Activated naive CD4-positive, alpha-beta T cell treated with anti-CD3 and anti-CD28 coated beads, Interleukin-2, amount 50 U/mL, for 72 hours (primary cell): ENCODE measurements at regions not wholly inside any gene's neighbourhood (a gene's known extent, or its start where the extent isn't known, plus 50 kb on each side); places are given as distances from the start of the nearest gene placed in this dataset.
"Not testable (repeated sequence)": the region's sequence is repeated elsewhere in the genome, so short reads cannot be mapped to it uniquely, and the experiment has no call there.

Experiments
- ATAC-seq, 2 donors: fragments of 150-1000 bp; cut with Tn5 transposase; 2 replicates each; pipeline ENCODE4 v1.10.0; 2021; ENCODE audit warnings: mild to moderate bottlenecking in 2 of 2, moderate library complexity in 2 of 2
- DNase-seq, 2 donors: peaks; one replicate each; pipeline ENCODE4 v3.0.0; 2021 to 2022; ENCODE audit warnings: low spot score in 2 of 2
- H3K27ac Mint-ChIP-seq, 2 donors: one replicate each; pipeline ENCODE4 v1.8.0; 2022; ENCODE audit warnings: mild to moderate bottlenecking in 2 of 2, mixed read lengths in 2 of 2
- H3K36me3 Mint-ChIP-seq, 2 donors: one replicate each; pipeline ENCODE4 v1.8.0; 2022; ENCODE audit warnings: mixed read lengths in 2 of 2
- H3K9me3 Mint-ChIP-seq, 2 donors: one replicate each; pipeline ENCODE4 v1.8.0; 2022; ENCODE audit warnings: mixed read lengths in 2 of 2

DNA sequence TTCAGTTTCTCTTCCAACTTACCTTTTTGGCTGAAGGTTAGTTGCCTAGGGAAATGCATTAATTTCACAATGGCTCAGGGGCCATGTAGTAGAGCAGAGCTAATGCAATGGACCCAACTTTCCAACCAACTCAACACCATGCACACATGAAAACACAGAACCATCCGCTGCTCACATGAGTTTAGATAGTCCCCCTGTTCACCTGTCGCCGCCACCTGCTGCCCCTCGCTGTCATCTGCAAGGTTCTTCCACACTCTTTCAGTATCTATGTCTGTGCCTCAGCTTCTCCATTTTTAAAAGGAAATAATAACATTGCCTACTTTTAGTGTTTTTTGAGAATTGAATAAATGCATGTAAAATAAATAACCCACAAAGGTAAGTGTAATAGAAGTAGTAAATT lies 585.6 kb downstream of the ETNK1 start:
- H3K9me3 Mint-ChIP-seq: peaks cover 8% of the 10 kb centered on the region in 2 donors
- DNase-seq: no peak

DNA sequence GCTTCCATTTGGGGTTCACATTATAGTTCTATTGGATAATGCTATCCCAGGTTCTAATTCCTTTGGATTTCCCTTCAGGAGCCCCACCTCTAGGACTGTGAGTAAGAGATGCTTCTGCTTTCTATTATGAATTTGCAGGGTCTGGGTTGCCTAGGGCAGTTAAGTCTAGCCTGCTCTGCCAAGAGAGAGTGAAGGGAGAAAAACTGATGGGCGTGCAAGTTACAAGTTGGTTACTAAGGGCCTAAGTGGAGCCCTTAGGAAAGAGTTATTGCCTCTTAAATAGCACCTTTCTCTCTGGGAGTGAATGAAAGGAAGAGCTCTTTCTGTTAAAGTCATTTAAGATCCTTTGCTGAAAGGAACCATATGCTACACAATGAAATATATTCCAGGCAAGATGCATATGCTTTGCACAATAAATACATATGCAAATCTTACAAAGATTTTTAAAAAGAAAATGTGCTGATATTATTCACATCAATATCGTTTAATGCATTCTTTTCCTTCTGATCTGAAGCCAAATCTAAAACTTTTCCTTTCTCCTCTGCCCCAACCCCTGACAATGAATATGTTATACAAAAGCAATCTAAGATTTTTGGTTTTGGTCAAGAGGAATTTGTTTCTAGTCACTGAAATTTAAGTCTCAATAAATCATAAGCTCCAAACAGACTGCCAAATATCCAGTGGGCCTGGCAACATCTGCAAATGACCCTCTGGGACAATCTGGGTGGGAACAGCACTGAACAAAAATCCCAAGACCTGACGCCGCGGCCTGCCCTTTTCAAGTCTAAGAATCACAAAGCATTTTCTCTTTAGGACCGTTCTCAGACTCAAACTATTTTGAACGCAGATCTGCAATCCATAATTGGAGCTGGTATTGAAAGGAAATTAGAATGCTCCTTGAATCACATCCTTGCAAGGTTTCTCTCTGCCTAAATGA lies 586.7 kb downstream of the ETNK1 start:
- Mint-ChIP-seq H3K27ac (no peak overlapping the region), H3K9me3 (peaks cover 8 to 10% of the 10 kb centered on the region in 2 donors), H3K36me3 (peaks cover 0 to 10% of the 10 kb centered on the region in 2 donors)
- no peak for DNase-seq
- no peak for ATAC-seq

More for the DNA sequence above, 585.6 kb downstream of the ETNK1 start:
- no peak overlapping the region for H3K27ac Mint-ChIP-seq
- no peak for ATAC-seq
- H3K36me3 Mint-ChIP-seq: peaks cover 0 to 9% of the 10 kb centered on the region in 2 donors

DNA sequence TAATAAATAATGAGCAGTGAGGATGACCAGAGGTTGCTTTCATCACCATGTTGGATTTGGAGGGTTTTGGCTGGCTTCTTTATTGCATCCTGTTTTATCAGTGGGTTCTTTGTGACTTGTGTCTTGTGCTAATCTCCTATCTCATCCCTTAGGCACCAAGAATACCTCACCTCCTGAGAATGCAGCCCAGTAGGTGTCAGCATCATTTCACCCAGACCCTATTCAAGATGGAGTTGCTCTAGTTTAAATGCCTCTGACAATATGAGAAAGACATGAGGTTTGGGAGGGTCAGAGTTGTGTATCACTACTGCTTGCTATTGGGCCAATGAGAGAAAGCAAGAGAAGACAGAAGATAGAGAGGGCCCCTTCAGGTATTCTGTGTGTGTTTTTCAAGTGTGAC lies 592.2 kb downstream of the ETNK1 start:
- DNase-seq (no peak), ATAC-seq (no peak)
- H3K36me3 Mint-ChIP-seq: peaks cover 0 to 10% of the 10 kb centered on the region in 2 donors
- H3K27ac Mint-ChIP-seq: no peak overlapping the region
- H3K9me3 Mint-ChIP-seq: peaks cover 12 to 19% of the 10 kb centered on the region in 2 donors

DNA sequence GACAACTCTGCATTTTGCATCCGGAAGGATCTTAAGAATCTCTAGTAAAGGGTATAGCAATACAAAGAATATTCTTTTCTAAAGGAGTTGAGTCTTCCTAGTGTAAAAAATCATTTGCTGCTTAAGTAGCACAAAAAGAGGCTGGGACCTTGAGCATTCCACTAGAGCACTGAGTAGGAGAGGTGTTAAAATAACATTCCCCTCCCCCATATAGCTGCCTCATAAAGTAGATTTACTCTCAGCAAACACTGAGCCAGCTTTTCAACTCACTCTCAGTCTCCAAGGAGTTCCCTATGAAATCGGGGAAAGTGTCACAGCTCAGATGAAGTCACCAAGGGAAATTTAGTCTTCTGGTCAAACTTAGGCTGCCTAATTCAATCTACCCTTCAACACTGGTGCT lies 592.7 kb downstream of the ETNK1 start:
- ATAC-seq (no peak), DNase-seq (no peak)
- Mint-ChIP-seq H3K27ac (no peak overlapping the region), H3K36me3 (peaks cover 0 to 10% of the 10 kb centered on the region in 2 donors), H3K9me3 (peaks cover 12 to 19% of the 10 kb centered on the region in 2 donors)

DNA sequence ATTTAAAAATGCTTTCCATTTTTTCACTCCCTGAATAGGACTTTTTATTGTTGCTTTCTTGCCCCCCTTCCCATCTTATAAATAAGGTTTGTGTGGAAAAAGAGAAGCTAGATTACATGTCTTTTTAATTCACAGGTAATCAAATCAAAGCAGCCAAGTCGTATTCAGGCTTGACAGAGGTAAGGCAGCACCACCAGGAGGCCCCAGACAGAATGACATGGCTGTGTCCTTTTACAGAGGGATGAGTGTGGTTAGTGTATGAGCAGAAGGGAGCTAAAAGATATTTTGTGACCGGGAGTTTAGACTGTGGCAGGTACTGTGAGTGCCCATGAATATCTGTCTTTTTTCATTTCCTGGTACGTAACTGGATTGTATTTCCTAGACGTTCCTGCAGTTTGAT lies 596.1 kb downstream of the ETNK1 start:
- Mint-ChIP-seq H3K9me3 (peaks cover 3 to 10% of the 10 kb centered on the region in 2 donors), H3K36me3 (no peaks in the 10 kb centered on the region), H3K27ac (no peak overlapping the region)
- no peak for DNase-seq
- no peak for ATAC-seq

DNA sequence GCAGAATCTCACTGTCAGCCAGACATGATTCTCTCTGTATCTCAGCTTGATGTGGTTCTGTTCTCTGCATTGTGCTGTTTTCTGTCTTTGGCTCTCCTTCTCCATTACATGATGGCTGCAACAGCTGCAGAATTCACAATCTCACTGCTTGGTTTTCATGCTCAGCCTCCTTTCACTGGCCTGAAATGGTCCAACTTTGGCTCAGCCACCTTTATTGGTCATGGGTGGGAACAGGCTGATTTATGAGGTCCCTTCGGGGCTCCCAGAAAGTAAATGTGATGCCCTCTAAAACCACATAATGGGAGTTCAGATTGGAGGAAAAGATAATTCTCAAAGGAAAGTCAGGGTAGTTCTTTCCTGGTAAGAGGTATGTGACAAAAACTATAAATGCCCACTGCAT lies 597.0 kb downstream of the ETNK1 start:
- Mint-ChIP-seq H3K36me3 (no peaks in the 10 kb centered on the region), H3K27ac (no peak overlapping the region), H3K9me3 (peaks cover 3 to 10% of the 10 kb centered on the region in 2 donors)
- ATAC-seq (no peak), DNase-seq (no peak)

DNA sequence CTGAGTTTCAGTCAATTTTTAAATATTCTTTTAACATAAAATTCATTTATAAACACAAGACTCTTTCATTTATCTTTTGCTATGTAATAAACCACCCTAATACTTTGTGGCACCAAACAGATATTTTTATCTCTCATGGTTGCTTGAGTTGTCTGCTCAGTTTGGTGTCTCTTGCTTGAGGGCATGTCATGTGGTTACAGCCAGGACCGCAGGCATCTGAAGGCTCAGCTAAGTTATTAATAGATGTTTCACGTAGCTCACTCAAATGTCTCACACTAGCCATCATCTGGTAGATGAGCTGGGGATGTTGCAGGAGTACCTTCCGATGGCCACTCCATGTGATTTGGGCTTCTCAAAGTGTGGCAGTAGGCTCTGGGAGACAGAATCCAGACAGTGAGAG lies 597.8 kb downstream of the ETNK1 start:
- H3K27ac Mint-ChIP-seq: no peak overlapping the region
- no peak for ATAC-seq
- no peaks in the 10 kb centered on the region for H3K36me3 Mint-ChIP-seq
- H3K9me3 Mint-ChIP-seq: peaks cover 0 to 5% of the 10 kb centered on the region in 2 donors
- no peak for DNase-seq

DNA sequence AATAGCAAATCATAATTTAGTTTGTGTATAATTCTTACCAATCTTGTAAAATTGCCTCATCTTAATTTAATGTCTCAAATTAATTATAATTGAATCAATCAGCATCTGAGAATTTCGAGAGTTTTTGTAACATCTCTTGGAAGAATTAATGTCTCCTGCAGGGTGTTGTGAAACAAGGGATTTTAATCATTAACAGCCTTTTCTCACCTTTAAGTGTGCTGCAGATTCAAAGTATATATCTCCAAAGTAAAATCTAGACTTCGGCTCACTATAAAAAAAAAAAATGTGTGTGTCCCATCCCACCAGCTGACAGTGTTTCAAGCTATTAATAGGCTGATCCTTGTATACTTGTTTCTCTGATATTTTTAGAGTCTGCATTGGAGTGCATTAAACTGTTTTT lies 603.1 kb downstream of the ETNK1 start:
- H3K27ac Mint-ChIP-seq: no peak overlapping the region
- no peaks in the 10 kb centered on the region for H3K9me3 Mint-ChIP-seq
- no peak for DNase-seq
- no peaks in the 10 kb centered on the region for H3K36me3 Mint-ChIP-seq
- ATAC-seq: no peak

DNA sequence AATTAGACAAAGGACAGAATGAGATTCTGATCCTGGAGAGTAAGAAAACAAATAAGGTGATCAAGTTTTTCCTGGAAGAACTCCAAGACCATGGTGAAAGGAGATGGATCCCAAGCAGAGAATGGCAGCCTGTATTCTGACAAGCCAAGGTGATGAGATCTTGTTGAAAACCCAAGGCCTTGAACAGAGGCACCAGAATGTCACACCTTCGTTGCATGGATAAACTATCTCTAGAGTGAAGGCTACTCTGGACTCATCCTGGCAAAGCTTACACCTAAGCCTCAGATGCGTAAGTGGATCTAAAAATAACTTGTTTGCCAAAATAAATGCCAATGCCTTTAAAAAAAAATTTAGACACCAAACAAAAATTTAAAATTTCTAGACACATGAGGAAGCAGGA lies 605.9 kb downstream of the ETNK1 start:
- no peak for ATAC-seq
- no peak for DNase-seq
- no peak overlapping the region for H3K27ac Mint-ChIP-seq
- no peaks in the 10 kb centered on the region for H3K9me3 Mint-ChIP-seq
- no peaks in the 10 kb centered on the region for H3K36me3 Mint-ChIP-seq

DNA sequence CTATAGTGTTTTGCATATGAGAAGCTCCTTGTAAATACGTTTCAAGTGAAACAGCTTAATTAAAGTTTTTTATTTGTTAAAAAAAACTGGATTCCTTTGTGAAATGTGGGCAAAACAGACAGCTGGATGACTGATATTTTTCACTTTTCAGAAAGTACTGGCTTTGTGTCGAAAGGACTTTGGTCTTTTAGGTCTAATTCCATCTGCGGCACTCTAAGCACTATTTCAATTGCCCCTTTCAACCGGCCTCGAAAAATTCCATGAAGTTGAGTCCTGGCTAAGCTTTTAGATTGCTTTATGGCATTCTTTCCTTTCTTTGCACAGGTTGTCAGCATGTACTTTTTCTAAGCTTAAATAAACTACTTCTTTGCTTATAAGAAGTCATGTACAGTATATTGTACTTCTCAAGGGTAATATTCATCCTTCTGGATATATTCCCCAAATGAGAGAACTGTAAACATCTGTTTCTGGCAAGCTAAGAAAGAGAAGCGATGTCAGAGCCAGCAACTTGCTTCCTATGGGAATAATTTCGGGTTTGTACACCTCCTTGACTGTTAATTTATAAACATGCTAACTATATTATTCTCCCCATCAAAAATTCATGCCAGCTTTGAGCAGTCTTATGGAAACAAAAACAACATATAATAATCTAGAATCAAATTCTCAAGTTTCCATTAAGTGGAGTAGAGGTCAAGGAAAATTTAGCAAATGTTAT lies 611.3 kb downstream of the ETNK1 start:
- Mint-ChIP-seq H3K27ac (no peak overlapping the region), H3K9me3 (no peaks in the 10 kb centered on the region), H3K36me3 (no peaks in the 10 kb centered on the region)
- ATAC-seq: no peak
- DNase-seq: no peak

DNA sequence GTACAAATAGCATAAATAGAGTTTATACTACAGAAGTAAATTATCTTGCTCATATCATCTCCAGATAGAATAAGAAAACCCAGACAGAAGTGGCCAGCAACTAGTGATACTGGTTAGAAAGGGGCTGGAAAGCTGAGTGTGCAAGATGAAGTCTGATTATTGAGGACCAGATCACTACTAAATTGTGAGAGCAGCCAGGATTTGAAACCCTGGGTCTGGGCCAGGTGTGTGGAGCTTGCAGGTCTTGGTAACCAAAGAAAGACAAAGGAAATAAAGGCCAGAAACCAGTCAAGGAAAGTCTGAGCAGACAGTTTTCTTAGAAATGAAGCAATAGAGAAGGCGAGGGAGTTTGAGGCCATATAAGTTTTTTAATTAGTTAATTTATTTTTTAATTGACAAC lies 611.8 kb downstream of the ETNK1 start:
- Mint-ChIP-seq H3K36me3 (no peaks in the 10 kb centered on the region), H3K27ac (no peak overlapping the region), H3K9me3 (no peaks in the 10 kb centered on the region)
- no peak for ATAC-seq
- no peak for DNase-seq

DNA sequence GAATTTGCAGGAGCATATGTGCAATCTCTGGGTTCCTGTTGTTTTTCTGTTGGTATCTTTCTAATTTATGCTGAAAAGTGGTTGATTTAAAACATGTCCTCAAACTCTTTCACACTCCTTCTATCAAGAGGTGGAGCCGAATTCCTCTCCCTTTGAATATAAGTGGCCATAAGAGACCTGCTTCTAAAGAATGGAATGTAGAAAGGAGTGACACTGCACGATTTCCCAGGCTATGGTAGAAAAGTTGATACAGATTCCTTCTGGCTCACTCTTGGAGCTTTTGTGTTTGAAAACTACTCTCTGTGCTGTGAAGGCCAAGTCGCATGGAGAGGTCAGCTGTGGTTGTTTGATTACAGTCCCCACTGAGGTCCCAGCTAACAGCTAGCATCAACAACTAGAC lies 613.2 kb downstream of the ETNK1 start:
- ATAC-seq (no peak), DNase-seq (no peak)
- no peaks in the 10 kb centered on the region for H3K36me3 Mint-ChIP-seq
- H3K9me3 Mint-ChIP-seq: no peaks in the 10 kb centered on the region
- no peak overlapping the region for H3K27ac Mint-ChIP-seq

DNA sequence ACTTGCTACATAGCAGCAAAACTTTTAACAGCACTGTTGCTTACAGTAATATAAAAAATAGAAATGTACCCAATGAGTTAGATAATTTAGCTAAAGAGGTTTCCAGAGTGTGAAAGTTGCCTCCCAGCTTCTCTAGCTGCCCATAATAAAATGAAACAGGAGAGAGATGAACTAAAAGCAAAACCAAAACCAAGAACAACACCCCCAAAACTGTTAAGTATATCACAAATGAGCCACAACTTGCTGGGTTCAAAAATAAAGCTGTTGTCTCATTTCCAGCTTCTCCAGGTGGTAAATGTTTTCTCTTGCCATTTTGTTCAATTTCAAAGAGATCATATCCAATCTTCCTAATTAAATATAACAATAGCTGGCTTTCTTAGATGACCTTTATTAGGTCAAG lies 614.0 kb downstream of the ETNK1 start:
- DNase-seq: no peak
- no peaks in the 10 kb centered on the region for H3K9me3 Mint-ChIP-seq
- no peak for ATAC-seq
- no peaks in the 10 kb centered on the region for H3K36me3 Mint-ChIP-seq
- no peak overlapping the region for H3K27ac Mint-ChIP-seq

DNA sequence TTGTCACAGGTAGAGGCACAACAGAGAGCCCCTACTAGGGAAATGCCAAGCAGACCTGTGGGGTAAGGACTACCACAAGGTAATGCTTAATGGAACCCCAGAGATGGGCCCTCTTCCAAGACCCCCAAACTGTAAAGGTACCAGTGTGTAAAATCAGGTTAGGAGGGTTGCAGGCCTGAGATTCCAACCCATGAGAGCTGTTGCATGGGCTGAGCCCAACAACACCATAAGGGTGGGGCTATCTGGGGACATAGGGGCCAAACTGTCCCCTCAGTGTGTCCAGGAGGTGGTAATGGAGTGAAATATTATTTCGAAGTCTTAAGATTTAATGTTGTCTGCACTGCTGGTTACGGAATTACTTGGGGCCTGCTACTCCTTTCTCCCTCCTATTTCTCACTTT lies 620.2 kb downstream of the ETNK1 start:
- ATAC-seq (no peak), DNase-seq (no peak)
- Mint-ChIP-seq H3K27ac (no peak overlapping the region), H3K9me3 (no peaks in the 10 kb centered on the region), H3K36me3 (no peaks in the 10 kb centered on the region)

DNA sequence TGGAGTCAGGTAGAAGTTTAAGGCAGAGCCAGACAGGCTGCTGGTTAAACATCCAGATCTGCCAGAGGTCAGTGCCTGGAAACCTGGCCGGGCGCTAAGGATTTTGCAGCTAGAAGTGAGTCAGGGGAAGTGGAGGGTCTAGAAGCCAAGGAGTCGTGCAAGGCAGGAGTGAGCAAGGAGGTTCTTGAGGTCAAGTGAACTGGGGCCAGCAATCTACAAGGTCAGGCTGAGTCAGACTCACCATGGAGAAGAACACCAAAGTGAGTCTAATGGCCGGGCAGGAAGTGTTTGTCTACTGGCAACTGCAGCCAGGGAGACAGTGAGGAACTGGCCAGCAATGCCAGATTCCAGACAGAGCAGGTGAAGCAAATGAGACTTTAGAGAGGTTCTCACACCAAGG lies 628.2 kb downstream of the ETNK1 start:
- no peak for DNase-seq
- Mint-ChIP-seq H3K27ac (peak overlapping the region in 1 of 2 donors; percentile 66), H3K36me3 (no peaks in the 10 kb centered on the region), H3K9me3 (peaks cover 5 to 9% of the 10 kb centered on the region in 2 donors)
- no peak for ATAC-seq

DNA sequence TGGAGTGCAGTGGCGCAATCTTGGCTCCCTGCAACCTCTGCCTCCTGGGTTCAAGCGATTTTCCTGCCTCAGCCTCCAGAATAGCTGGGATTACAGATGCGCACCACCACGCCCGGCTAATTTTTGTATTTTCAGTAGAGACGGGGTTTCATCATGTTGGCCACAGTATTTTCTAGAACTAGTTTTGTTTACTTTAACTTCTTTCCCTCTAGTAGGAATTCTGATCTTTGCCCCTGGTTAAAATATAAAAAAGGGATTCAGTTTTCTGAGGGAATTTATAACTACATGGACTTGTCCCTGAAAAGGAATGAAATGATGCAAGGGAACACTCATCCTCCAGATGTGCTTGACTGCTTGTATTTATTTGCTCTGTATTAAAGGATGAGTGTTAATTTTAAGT lies 628.9 kb downstream of the ETNK1 start:
- not testable (repeated sequence) for H3K27ac Mint-ChIP-seq, DNase-seq, ATAC-seq, H3K9me3 Mint-ChIP-seq, H3K36me3 Mint-ChIP-seq

DNA sequence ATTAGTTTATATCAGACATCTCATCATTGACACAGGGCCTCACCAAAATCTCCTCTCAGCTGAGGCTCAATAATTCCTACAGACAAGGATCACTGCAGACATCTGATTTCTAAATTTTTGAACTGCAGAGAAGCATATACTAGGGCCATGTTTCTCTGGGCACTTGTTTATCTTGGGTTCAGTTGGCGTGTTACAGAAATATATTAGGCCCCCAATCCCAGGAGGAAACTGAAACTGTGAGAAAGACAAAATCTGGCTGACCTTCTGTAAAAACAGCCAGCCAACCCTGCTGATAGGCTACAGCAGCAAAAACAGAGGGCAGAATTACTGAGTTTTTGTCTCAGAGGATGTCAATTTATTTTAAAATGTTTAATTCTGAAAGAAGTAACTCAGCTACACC lies 634.6 kb downstream of the ETNK1 start:
- Mint-ChIP-seq H3K36me3 (peaks cover 0 to 5% of the 10 kb centered on the region in 2 donors), H3K9me3 (peaks cover 5 to 10% of the 10 kb centered on the region in 2 donors), H3K27ac (no peak overlapping the region)
- ATAC-seq (no peak), DNase-seq (no peak)
